NCI-H1417 (cell line): ENCODE measurements at regions not wholly inside any gene's neighbourhood (a gene's known extent, or its start where the extent isn't known, plus 50 kb on each side); places are given as distances from the start of the nearest gene placed in this dataset.
"Not testable (repeated sequence)": the region's sequence is repeated elsewhere in the genome, so short reads cannot be mapped to it uniquely, and the experiment has no call there.

Experiments
- DNase-seq, 3 experiments: peaks; one replicate each; lab custom pipeline; 2025; lab: John Stamatoyannopoulos, UW

- DNase-seq: no peak
Observed at GRCh38 chr19:20388706-20389225, 176.8 kb downstream of the ZNF737 start.

- no peak for DNase-seq
Observed at GRCh38 chr19:20385061-20385460, 180.5 kb downstream of the ZNF737 start.

GRCh38 chr19:20371911-20372310 lies 193.7 kb downstream of the ZNF737 start:
- DNase-seq: peak in 1 of 3 experiments; percentile 6

- not testable (repeated sequence) for DNase-seq
Observed at GRCh38 chr19:20371304-20371703, 194.3 kb downstream of the ZNF737 start.

- peak; percentile 59 to 78 (median 76) for DNase-seq
Observed at GRCh38 chr19:20367811-20368294, 197.7 kb downstream of the ZNF737 start.

- no peak for DNase-seq
Observed at GRCh38 chr19:20365146-20365545, 198.1 kb downstream of the ZNF486 start.

GRCh38 chr19:20359933-20360720 lies 193.1 kb downstream of the ZNF486 start:
- peak in 2 of 3 experiments; percentile 1 to 36 for DNase-seq

GRCh38 chr19:20358841-20359465 lies 191.9 kb downstream of the ZNF486 start:
- DNase-seq: not testable (repeated sequence)

- DNase-seq: no peak
Observed at GRCh38 chr19:20357921-20358320, 190.9 kb downstream of the ZNF486 start.

- DNase-seq: no peak
Observed at GRCh38 chr19:20351244-20351643, 184.2 kb downstream of the ZNF486 start.

- no peak for DNase-seq
Observed at GRCh38 chr19:20349206-20349605, 182.2 kb downstream of the ZNF486 start.

GRCh38 chr19:20339444-20339843 lies 172.4 kb downstream of the ZNF486 start:
- DNase-seq: no peak

- DNase-seq: no peak
Observed at GRCh38 chr19:20334760-20335159, 167.7 kb downstream of the ZNF486 start.

- DNase-seq: no peak
Observed at GRCh38 chr19:20333508-20333907, 166.5 kb downstream of the ZNF486 start.

GRCh38 chr19:20325151-20325550 lies 158.1 kb downstream of the ZNF486 start:
- DNase-seq: no peak

GRCh38 chr19:20321139-20321763 lies 154.2 kb downstream of the ZNF486 start:
- DNase-seq: no peak

GRCh38 chr19:20320191-20320590 lies 153.2 kb downstream of the ZNF486 start:
- DNase-seq: no peak

GRCh38 chr19:20318616-20319015 lies 151.6 kb downstream of the ZNF486 start:
- DNase-seq: no peak

- DNase-seq: peak in 1 of 3 experiments; percentile 31
Observed at GRCh38 chr19:20315543-20315942, 148.5 kb downstream of the ZNF486 start.

- DNase-seq: no peak
Observed at GRCh38 chr19:20313894-20314293, 146.9 kb downstream of the ZNF486 start.

- no peak for DNase-seq
Observed at GRCh38 chr19:20307127-20307526, 140.1 kb downstream of the ZNF486 start.

- DNase-seq: not testable (repeated sequence)
Observed at GRCh38 chr19:20296314-20296713, 129.3 kb downstream of the ZNF486 start.

- no peak for DNase-seq
Observed at GRCh38 chr19:20294181-20294580, 127.2 kb downstream of the ZNF486 start.
